Sigmoid colon (tissue), 6 donors: ENCODE measurements at regions not wholly inside any gene's neighbourhood (a gene's known extent, or its start where the extent isn't known, plus 50 kb on each side); places are given as distances from the start of the nearest gene placed in this dataset.

Source experiments
- DNase-seq: peaks from one replicate; pipeline ENCODE4 v3.0.0-alpha.2; 2019
- H3K27ac ChIP-seq, 4 donors: fragments of 200-600 bp; sonication (generic); one replicate each; pipeline ENCODE4 v1.5.1; 2016 to 2019; ENCODE audit warnings: mild to moderate bottlenecking in 1 of 4
- H3K27me3 ChIP-seq, 3 donors: fragments of 200-600 bp; sonication (generic); one replicate each; pipeline ENCODE4 v1.5.1; 2019; ENCODE audit warnings: mild to moderate bottlenecking in 1 of 3
- H3K36me3 ChIP-seq, 4 donors: fragments of 200-600 bp; sonication (generic); one replicate each; pipeline ENCODE4 v1.5.1; 2016 to 2019
- H3K4me1 ChIP-seq, 4 donors: fragments of 200-600 bp; sonication (generic); one replicate each; pipeline ENCODE4 v1.5.1; 2017 to 2019
- H3K4me3 ChIP-seq, 4 donors: fragments of 200-600 bp; sonication (generic); one replicate each; pipeline ENCODE4 v1.5.1; 2017 to 2019; ENCODE audit warnings: mild to moderate bottlenecking in 2 of 4, moderate library complexity in 1 of 4
- H3K9me3 ChIP-seq, 4 donors: fragments of 200-600 bp in 3 of 4; sonication (generic) in 3 of 4; one replicate each; pipeline versions ENCODE4 v1.5.1 to v1.6.1; 2013 to 2019
- EP300 ChIP-seq, 4 donors: sonication (generic); formaldehyde crosslinking; IDR thresholded peaks; one replicate each; pipeline ENCODE4 v1.6.1; 2017; ENCODE audit warnings: antibody characterized with exemption in 4 of 4
- POLR2A ChIP-seq, 2 donors: fragments of 450-650 bp; IDR thresholded peaks; one replicate each; pipeline ENCODE4 v1.6.1; 2016; ENCODE audit warnings: antibody characterized with exemption in 2 of 2, mild to moderate bottlenecking in 2 of 2, moderate library complexity in 2 of 2
- POLR2AphosphoS5 ChIP-seq, 4 donors: sonication (generic); formaldehyde crosslinking; IDR thresholded peaks; one replicate each; pipeline ENCODE4 v1.6.1; 2017; ENCODE audit warnings: antibody characterized with exemption in 4 of 4
- WGBS, 2 donors: extraction: QIAGEN DNeasy Blood & Tissue Kit; methylation state at CpG; one replicate each; pipeline ENCODE4 v1.1.7; 2013; 5-methylcytosine and 5-hydroxymethylcytosine counted together
- intact Hi-C: fragments of 100-400 bp; cut with DNase I; formaldehyde crosslinking; loops from one replicate; pipeline ENCODE4 v1.15.1; 2023
- TF ChIP-seq, protein P1 (sequence below), 4 experiments: fragments of 450-650 bp in 3 of 4; fragments of 200-600 bp in 1 of 4; IDR thresholded peaks; one replicate each; pipeline ENCODE4 v1.5.1; 2016 to 2019; ENCODE audit warnings: antibody characterized with exemption in 4 of 4, mild to moderate bottlenecking in 3 of 4, moderate library complexity in 2 of 4
- donor health status: healthy with polysubstance abuse.
- donor health status: healthy.

GRCh38 chr2:143977356-143977755, 542.6 kb downstream of the ZEB2 start:
- no peak overlapping the region for H3K27ac ChIP-seq
- no peak for DNase-seq
- TF ChIP-seq, protein P1, sequence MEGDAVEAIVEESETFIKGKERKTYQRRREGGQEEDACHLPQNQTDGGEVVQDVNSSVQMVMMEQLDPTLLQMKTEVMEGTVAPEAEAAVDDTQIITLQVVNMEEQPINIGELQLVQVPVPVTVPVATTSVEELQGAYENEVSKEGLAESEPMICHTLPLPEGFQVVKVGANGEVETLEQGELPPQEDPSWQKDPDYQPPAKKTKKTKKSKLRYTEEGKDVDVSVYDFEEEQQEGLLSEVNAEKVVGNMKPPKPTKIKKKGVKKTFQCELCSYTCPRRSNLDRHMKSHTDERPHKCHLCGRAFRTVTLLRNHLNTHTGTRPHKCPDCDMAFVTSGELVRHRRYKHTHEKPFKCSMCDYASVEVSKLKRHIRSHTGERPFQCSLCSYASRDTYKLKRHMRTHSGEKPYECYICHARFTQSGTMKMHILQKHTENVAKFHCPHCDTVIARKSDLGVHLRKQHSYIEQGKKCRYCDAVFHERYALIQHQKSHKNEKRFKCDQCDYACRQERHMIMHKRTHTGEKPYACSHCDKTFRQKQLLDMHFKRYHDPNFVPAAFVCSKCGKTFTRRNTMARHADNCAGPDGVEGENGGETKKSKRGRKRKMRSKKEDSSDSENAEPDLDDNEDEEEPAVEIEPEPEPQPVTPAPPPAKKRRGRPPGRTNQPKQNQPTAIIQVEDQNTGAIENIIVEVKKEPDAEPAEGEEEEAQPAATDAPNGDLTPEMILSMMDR (IDR thresholded peaks at IDR 0.05): no peak
- TF ChIP-seq EP300 (IDR thresholded peaks at IDR 0.05) (no peak), POLR2A (IDR thresholded peaks at IDR 0.05) (no peak), POLR2AphosphoS5 (IDR thresholded peaks at IDR 0.05) (no peak)
- no peaks in the 10 kb centered on the region for H3K27me3 ChIP-seq
- no peak overlapping the region for H3K4me3 ChIP-seq
- H3K4me1 ChIP-seq: no peaks in the 10 kb centered on the region
- intact Hi-C loops: no loop called here
- no peaks in the 10 kb centered on the region for H3K36me3 ChIP-seq
- WGBS, 2 donors: 94 to 95% methylated on average over 6 of the region's 6 CpGs
- H3K9me3 ChIP-seq: no peaks in the 10 kb centered on the region

DNA sequence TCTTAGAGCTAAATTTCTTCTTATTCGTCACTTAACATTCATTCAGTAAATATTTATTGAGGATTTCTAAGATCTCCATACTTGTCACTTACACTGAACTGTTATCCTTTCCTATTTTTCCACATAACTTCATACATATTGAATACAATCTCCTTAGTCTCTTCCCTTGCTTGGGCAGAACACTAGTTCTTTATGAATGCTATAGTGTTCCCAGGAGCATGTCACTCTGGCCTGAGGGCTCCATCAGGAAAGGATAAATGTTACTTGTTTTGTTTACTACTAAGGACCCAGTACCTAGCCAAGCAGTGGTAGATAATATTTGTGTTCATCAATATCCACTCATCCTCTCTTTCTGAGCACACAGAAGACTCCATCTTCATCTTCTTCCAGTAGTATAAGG, 544.7 kb downstream of the ZEB2 start:
- H3K9me3 ChIP-seq: no peaks in the 10 kb centered on the region
- no peaks in the 10 kb centered on the region for H3K36me3 ChIP-seq
- DNase-seq: no peak
- no peaks in the 10 kb centered on the region for H3K27me3 ChIP-seq
- intact Hi-C loops: no loop called here
- TF ChIP-seq POLR2A (IDR thresholded peaks at IDR 0.05): no peak
- TF ChIP-seq, protein P1 (IDR thresholded peaks at IDR 0.05): no peak
- no peak for TF ChIP-seq POLR2AphosphoS5 (IDR thresholded peaks at IDR 0.05)
- TF ChIP-seq EP300 (IDR thresholded peaks at IDR 0.05): no peak
- H3K4me1 ChIP-seq: no peaks in the 10 kb centered on the region
- H3K4me3 ChIP-seq: no peak overlapping the region
- WGBS, 2 donors: 87 to 96% methylated on average over 1 of the region's 1 CpG
- H3K27ac ChIP-seq: no peak overlapping the region

DNA sequence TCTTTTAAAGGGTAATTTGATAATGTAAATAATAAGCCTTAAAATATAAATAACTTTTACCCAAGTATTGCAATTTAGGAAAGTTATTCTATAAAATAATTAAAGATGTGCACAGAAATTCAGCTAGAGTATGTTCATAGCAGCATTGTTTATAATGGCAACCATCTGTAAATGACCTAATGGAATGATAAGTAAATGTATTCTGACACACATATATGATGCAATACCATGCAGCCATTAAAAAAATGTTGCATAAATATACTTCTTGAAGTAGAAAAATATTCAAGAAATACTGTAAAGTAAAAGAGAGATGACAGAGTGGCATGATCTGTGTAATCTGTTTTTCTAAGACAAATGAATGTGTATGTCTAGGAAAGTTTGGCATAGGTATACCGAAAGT, 545.7 kb downstream of the ZEB2 start:
- no peaks in the 10 kb centered on the region for H3K36me3 ChIP-seq
- 95 to 97% methylated on average over 1 of the region's 1 CpG for WGBS, 2 donors
- H3K27me3 ChIP-seq: no peaks in the 10 kb centered on the region
- H3K27ac ChIP-seq: no peak overlapping the region
- intact Hi-C loops: no loop called here
- no peaks in the 10 kb centered on the region for H3K4me1 ChIP-seq
- H3K4me3 ChIP-seq: no peak overlapping the region
- DNase-seq: no peak
- TF ChIP-seq POLR2AphosphoS5 (IDR thresholded peaks at IDR 0.05): no peak
- TF ChIP-seq POLR2A (IDR thresholded peaks at IDR 0.05): no peak
- no peak for TF ChIP-seq EP300 (IDR thresholded peaks at IDR 0.05)
- TF ChIP-seq, protein P1 (IDR thresholded peaks at IDR 0.05): no peak
- H3K9me3 ChIP-seq: no peaks in the 10 kb centered on the region

GRCh38 chr2:143968860-143969259, 551.1 kb downstream of the ZEB2 start:
- TF ChIP-seq EP300 (IDR thresholded peaks at IDR 0.05) (no peak), POLR2AphosphoS5 (IDR thresholded peaks at IDR 0.05) (no peak)
- Histone ChIP-seq H3K27ac (no peak overlapping the region), H3K36me3 (no peaks in the 10 kb centered on the region), H3K9me3 (no peaks in the 10 kb centered on the region), H3K4me1 (no peaks in the 10 kb centered on the region), H3K27me3 (no peaks in the 10 kb centered on the region), H3K4me3 (no peak overlapping the region)
- DNase-seq: no peak
- intact Hi-C loops: no loop called here
- WGBS, 2 donors: 96% methylated on average over 2 of the region's 2 CpGs

GRCh38 chr2:143968360-143968759, 551.6 kb downstream of the ZEB2 start:
- no peak overlapping the region for H3K27ac ChIP-seq
- H3K4me3 ChIP-seq: no peak overlapping the region
- H3K4me1 ChIP-seq: no peaks in the 10 kb centered on the region
- intact Hi-C loops: no loop called here
- 85 to 90% methylated on average over 4 of the region's 4 CpGs for WGBS, 2 donors
- H3K9me3 ChIP-seq: no peaks in the 10 kb centered on the region
- no peaks in the 10 kb centered on the region for H3K36me3 ChIP-seq
- H3K27me3 ChIP-seq: no peaks in the 10 kb centered on the region
- no peak for TF ChIP-seq EP300 (IDR thresholded peaks at IDR 0.05)
- TF ChIP-seq, protein P1 (IDR thresholded peaks at IDR 0.05): no peak
- no peak for TF ChIP-seq POLR2AphosphoS5 (IDR thresholded peaks at IDR 0.05)
- no peak for TF ChIP-seq POLR2A (IDR thresholded peaks at IDR 0.05)
- DNase-seq: no peak
